ENCODE measurements at regions not wholly inside any gene's neighbourhood (a gene's known extent, or its start where the extent isn't known, plus 50 kb on each side); places are given as distances from the start of the nearest gene placed in this dataset.
A peak's percentile ranks its signal among the peaks of the same experiment; 100 is the strongest.
"Not testable (repeated sequence)": the region's sequence is repeated elsewhere in the genome, so short reads cannot be mapped to it uniquely, and the experiment has no call there.

DNA sequence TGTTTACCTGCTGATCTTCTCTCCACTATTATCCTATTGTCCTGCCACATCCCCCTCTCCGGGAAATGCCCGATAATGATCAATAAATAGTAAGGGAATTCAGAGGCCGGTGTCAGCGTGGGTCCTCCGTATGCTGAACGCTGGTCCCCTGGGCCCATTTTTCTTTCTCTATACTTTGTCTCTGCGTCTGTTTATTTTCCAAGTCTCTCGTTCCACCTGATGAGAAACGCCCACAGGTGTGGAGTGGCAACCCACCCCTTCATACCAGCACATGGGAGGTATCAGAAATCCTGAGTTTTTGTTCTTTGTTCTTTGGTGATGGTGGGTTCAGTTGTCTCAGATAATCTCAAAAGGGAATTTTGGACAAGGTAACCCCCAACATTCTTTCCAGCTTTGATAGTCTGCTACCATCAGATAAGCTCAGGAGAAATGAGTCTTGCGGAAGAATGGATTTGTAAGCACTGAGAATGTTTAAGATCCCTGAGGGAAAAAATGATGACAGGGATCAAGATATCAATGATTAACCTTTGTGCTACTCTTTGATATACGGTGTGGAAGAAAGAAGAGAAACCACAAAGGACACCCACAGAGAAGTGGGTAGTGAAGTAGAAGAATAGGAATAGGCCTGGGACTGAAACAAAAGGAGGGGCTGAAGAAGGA is 117.9 kb downstream of the CEP44 start:
- no peaks in the 10 kb centered on the region for H3K4me1 ChIP-seq
- H3K4me3 ChIP-seq, result no peak overlapping the region
- peaks cover 0 to 5% (median 0%) of the 10 kb centered on the region in 9 donors for H3K27me3 ChIP-seq
- DNase-seq (no peak), ATAC-seq (no peak)
- WGBS, 4 donors, result 68 to 80% (median 77%) methylated on average over 11 of the region's 11 CpGs
- no peak overlapping the region for H3K27ac ChIP-seq
- H3K9me3 ChIP-seq, result no peaks in the 10 kb centered on the region
- intact Hi-C loops (cut with DNase I), result no loop called here
- TF ChIP-seq POLR2A (IDR thresholded peaks at IDR 0.05), result no peak
- TF ChIP-seq, protein P1, sequence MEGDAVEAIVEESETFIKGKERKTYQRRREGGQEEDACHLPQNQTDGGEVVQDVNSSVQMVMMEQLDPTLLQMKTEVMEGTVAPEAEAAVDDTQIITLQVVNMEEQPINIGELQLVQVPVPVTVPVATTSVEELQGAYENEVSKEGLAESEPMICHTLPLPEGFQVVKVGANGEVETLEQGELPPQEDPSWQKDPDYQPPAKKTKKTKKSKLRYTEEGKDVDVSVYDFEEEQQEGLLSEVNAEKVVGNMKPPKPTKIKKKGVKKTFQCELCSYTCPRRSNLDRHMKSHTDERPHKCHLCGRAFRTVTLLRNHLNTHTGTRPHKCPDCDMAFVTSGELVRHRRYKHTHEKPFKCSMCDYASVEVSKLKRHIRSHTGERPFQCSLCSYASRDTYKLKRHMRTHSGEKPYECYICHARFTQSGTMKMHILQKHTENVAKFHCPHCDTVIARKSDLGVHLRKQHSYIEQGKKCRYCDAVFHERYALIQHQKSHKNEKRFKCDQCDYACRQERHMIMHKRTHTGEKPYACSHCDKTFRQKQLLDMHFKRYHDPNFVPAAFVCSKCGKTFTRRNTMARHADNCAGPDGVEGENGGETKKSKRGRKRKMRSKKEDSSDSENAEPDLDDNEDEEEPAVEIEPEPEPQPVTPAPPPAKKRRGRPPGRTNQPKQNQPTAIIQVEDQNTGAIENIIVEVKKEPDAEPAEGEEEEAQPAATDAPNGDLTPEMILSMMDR (IDR thresholded peaks at IDR 0.05), result no peak
- no peaks in the 10 kb centered on the region for H3K36me3 ChIP-seq

DNA sequence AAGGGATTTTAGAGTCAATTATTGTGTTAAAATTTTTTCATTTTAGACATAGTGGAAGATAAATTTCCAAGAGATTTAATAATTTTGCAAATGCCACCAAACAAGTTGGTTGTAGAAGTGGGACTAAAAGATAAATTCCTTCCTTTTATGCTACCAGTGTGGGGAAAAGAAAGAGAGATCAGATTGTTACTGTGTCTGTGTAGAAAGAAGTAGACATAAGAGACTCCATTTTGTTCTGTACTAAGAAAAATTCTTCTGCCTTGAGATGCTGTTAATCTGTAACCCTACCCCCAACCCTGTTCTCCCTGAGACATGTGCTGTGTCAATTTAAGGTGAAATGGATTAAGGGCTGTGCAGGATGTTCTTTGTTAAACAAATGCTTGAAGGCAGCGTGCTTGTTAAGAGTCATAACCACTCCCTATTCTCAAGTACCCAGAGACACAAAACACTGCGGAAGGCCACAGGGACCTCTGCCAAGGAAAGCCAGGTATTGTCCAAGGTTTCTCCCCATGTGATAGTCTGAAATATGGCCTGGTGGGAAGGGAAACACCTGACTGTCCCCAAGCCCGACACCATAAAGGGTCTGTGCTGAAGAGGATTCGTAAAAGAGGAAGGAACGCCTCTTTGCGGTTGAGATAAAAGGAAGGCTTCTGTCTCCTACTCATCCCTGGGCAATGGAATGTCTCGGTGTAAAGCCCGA is 117.0 kb downstream of the CEP44 start:
- ATAC-seq; intact Hi-C loops (cut with DNase I); H3K4me1 ChIP-seq; H3K27ac ChIP-seq; H3K27me3 ChIP-seq; DNase-seq; H3K4me3 ChIP-seq; H3K36me3 ChIP-seq; H3K9me3 ChIP-seq: not testable (repeated sequence)
- 46 to 66% (median 62%) methylated on average over 7 to 8 of the region's 8 CpGs for WGBS, 4 donors

DNA sequence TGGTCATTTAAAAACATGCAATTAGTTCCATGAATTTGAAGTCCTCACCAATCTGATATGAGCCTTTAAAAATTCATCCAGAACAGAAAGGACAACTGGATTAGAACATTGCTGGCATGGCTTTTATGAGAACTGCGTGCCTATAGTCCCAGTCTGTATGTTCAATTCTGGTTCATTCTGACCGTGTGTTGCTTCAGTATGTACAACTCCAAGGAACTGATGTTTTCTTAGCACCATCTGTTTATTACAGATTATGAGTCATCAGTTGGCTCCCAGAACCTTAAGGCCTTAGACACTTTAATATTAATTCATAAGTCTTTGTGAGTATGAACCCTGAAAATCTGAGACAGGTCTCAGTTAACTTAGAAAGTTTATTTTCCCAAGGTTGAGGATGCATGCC is 115.0 kb downstream of the CEP44 start:
- H3K4me1 ChIP-seq, result no peaks in the 10 kb centered on the region
- H3K27ac ChIP-seq, result no peak overlapping the region
- WGBS, 4 donors, result 64 to 74% (median 68%) methylated on average over 2 of the region's 2 CpGs
- H3K36me3 ChIP-seq, result no peaks in the 10 kb centered on the region
- intact Hi-C loops (cut with DNase I), result no loop called here
- TF ChIP-seq, protein P1 (IDR thresholded peaks at IDR 0.05), result no peak
- no peak for TF ChIP-seq POLR2A (IDR thresholded peaks at IDR 0.05)
- no peak overlapping the region for H3K4me3 ChIP-seq
- ATAC-seq, result peak in 1 of 4 donors; percentile 68
- H3K27me3 ChIP-seq, result peaks cover 0 to 5% (median 0%) of the 10 kb centered on the region in 9 donors
- DNase-seq, result no peak
- no peaks in the 10 kb centered on the region for H3K9me3 ChIP-seq

DNA sequence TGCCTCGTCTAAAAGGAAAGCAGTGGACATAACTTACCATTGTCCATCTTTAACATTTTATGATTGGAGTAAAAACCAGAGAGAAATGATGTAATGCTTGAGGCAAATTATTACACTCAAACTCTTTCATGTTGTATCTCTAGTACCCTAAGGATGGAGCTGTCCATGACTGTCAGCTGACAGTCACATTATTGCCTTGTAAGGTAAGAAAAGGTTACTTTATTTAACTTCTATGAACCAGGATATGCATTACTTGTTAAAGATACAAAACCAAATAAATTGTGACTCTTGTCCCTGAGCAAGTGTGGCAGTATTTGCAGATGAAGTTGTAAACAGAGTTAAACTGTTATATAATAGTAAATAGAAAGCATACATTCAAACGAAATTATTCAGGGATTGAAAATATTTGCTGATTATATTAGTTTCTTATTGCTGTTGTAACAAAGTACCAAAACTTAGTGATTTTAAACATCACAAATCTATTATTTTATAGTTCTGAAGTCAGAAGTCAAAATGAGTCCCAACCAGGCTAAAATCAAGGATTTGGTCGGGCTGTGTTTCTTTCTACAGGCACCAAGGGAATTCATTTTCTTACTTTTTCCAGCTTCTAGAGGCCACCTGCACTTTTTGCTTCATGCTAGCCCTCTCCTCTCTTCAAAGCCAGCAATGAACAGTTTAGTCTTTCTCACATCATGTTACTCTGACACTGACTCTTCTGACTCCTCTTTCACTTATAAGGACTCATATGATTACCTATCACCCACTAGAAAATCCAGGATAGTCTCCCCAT is 113.8 kb downstream of the CEP44 start:
- no peaks in the 10 kb centered on the region for H3K9me3 ChIP-seq
- H3K27me3 ChIP-seq, result peaks cover 0 to 5% (median 0%) of the 10 kb centered on the region in 9 donors
- no peak overlapping the region for H3K27ac ChIP-seq
- no peak for DNase-seq
- intact Hi-C loops (cut with DNase I), result no loop called here
- WGBS, 4 donors, result 55 to 73% (median 62%) methylated on average over 3 of the region's 3 CpGs
- TF ChIP-seq, protein P1 (IDR thresholded peaks at IDR 0.05), result no peak
- no peak for TF ChIP-seq POLR2A (IDR thresholded peaks at IDR 0.05)
- no peaks in the 10 kb centered on the region for H3K4me1 ChIP-seq
- no peak overlapping the region for H3K4me3 ChIP-seq
- H3K36me3 ChIP-seq, result no peaks in the 10 kb centered on the region
- no peak for ATAC-seq

Measured in heart left ventricle (tissue), 16 donors.